ENCODE measurements at regions not wholly inside any gene's neighbourhood (a gene's known extent, or its start where the extent isn't known, plus 50 kb on each side); places are given as distances from the start of the nearest gene placed in this dataset.

DNA sequence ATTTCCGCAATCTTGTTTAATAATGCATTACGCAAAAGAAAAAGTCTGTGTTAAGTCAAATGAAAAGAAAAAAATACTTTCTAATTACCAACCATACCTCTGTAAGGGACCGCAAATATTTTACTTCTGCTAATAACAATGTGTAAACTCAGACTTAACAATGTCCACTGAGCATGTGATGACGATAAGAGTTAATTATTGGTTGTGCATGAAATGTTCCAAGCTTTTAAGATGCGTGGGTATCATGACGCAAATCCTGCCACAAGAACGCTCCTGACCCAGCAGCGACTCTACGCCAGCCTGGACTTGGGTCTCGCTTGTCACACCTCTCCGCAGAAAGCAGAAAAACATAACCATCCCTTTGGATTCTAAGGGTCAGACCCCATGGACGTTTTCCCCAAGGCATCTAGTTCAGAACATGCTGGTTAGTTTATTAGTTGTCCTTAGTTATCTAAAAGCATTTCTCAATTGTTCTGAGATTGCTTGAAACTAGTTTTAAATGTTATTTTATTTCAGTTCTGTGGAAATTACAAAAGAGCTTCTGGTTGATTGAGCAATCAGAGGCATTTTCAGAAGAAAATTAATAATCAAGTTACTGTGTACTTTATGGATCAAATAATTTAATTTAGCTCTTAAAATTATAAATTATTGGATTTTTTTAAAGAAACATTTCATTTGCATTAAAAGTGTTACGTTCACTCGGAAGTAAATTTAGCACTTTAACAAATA lies 779.9 kb upstream of the ARGLU1 start:
- H2AFZ ChIP-seq (ENCODE audit: low read length): no peak overlapping the region
- no peak overlapping the region for H3K23ac ChIP-seq (ENCODE audit: insufficient read length, low read depth, low read length)
- no peak overlapping the region for H3K56ac ChIP-seq (ENCODE audit: insufficient read length, low read depth, low read length)
- Mint-ChIP-seq H3K4me1 (peaks cover 12% of the 10 kb centered on the region in 2 experiments), H3K27me3 (ENCODE audit: low read depth) (no peaks in the 10 kb centered on the region), H3K36me3 (ENCODE audit: insufficient read depth in 1 of 3, low read depth in 3 of 3) (peaks cover 0 to 3% (median 0%) of the 10 kb centered on the region in 3 experiments; a peak in 1 of 7 replicates), H3K9me3 (peaks cover 0 to 3% of the 10 kb centered on the region in 2 experiments; a peak in 3 of 5 replicates), H3K27ac (no peak overlapping the region), H3K4me3 (no peak overlapping the region)
- H2BK120ac ChIP-seq (ENCODE audit: low read depth, low read length, poor library complexity, severe bottlenecking): no peak overlapping the region
- H2BK15ac ChIP-seq (ENCODE audit: low read depth, low read length): no peak overlapping the region
- TF ChIP-seq, protein P1, sequence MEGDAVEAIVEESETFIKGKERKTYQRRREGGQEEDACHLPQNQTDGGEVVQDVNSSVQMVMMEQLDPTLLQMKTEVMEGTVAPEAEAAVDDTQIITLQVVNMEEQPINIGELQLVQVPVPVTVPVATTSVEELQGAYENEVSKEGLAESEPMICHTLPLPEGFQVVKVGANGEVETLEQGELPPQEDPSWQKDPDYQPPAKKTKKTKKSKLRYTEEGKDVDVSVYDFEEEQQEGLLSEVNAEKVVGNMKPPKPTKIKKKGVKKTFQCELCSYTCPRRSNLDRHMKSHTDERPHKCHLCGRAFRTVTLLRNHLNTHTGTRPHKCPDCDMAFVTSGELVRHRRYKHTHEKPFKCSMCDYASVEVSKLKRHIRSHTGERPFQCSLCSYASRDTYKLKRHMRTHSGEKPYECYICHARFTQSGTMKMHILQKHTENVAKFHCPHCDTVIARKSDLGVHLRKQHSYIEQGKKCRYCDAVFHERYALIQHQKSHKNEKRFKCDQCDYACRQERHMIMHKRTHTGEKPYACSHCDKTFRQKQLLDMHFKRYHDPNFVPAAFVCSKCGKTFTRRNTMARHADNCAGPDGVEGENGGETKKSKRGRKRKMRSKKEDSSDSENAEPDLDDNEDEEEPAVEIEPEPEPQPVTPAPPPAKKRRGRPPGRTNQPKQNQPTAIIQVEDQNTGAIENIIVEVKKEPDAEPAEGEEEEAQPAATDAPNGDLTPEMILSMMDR (conservative IDR thresholded peaks at IDR 0.05): no peak
- H3K79me2 ChIP-seq (ENCODE audit: insufficient read depth, low read length): no peaks in the 10 kb centered on the region
- no peak overlapping the region for H3K18ac ChIP-seq (ENCODE audit: insufficient read length, low read depth, low read length)
- H3K4me2 ChIP-seq (ENCODE audit: insufficient read depth, insufficient read length, low read length): no peak overlapping the region
- no peak overlapping the region for H3K9ac ChIP-seq (ENCODE audit: extremely low read depth, insufficient read length, low read length)
- no peak overlapping the region for H4K8ac ChIP-seq (replicated peaks; ENCODE audit: insufficient read length, low read depth, low read length)
- no peak overlapping the region for H2AK5ac ChIP-seq (ENCODE audit: insufficient read length, low read length)
- no peak overlapping the region for H2BK5ac ChIP-seq (ENCODE audit: insufficient read length, low read length)
- H3K9me3 ChIP-seq (ENCODE audit: control insufficient read depth, low read depth, low read length): no peaks in the 10 kb centered on the region
- H4K5ac ChIP-seq (ENCODE audit: insufficient read length, low read depth, low read length): no peak overlapping the region
- no peaks in the 10 kb centered on the region for H3K4me1 ChIP-seq (ENCODE audit: insufficient read depth, low read length)
- no peak overlapping the region for H2BK20ac ChIP-seq (ENCODE audit: low read depth, low read length, poor library complexity, severe bottlenecking)
- no peak overlapping the region for H3K27ac ChIP-seq (ENCODE audit: insufficient read length, low read depth, low read length)
- H3K27me3 ChIP-seq (ENCODE audit: insufficient read depth, low read length): no peaks in the 10 kb centered on the region
- no peak for DNase-seq
- H3K23me2 ChIP-seq (ENCODE audit: insufficient read length, low read depth, low read length, poor library complexity, severe bottlenecking): no peaks in the 10 kb centered on the region
- H3K79me1 ChIP-seq (ENCODE audit: insufficient read depth, low read depth, low read length, poor library complexity, severe bottlenecking): no peaks in the 10 kb centered on the region
- no peak overlapping the region for H3T11ph ChIP-seq (ENCODE audit: low read length)
- H4K20me1 ChIP-seq (ENCODE audit: control insufficient read depth, insufficient read depth, insufficient read length): no peaks in the 10 kb centered on the region
- no peak overlapping the region for H2BK12ac ChIP-seq (ENCODE audit: insufficient read length, low read depth, low read length)
- H3K14ac ChIP-seq (ENCODE audit: insufficient read depth, low read length): no peak overlapping the region
- H3K4ac ChIP-seq (ENCODE audit: low read depth, low read length): no peak overlapping the region
- WGBS (ENCODE audit: extremely low coverage, insufficient read length, low lambda C conversion rate): no CpG with 5 or more reads among the region's 14 CpGs
- no peak overlapping the region for H4K91ac ChIP-seq (ENCODE audit: insufficient read length, low read depth, low read length)

All from H9 (cell line).